GM12878 (cell line): ENCODE measurements at regions not wholly inside any gene's neighbourhood (a gene's known extent, or its start where the extent isn't known, plus 50 kb on each side); places are given as distances from the start of the nearest gene placed in this dataset.

Experiments used
- CBFB ChIP-seq: IDR thresholded peaks from 2 replicates; pipeline ENCODE4 v1.6.1; 2016; ENCODE audit warnings: antibody characterized with exemption, low read depth
- CREM ChIP-seq: IDR thresholded peaks from 2 replicates; pipeline ENCODE4 v1.6.1; 2014; ENCODE audit warnings: antibody characterized with exemption, low read depth
- CTCF ChIP-seq, 3 experiments: IDR thresholded peaks in 2 of 3; conservative IDR thresholded peaks in 1 of 3; 2 replicates each; pipeline ENCODE4 v1.5.1; 2011; ENCODE audit warnings: low read depth in 3 of 3, low read length in 3 of 3, mild to moderate bottlenecking in 3 of 3, control low read depth in 2 of 3, moderate library complexity in 2 of 3, inconsistent platforms in 1 of 3, mixed read lengths in 1 of 3; ENCODE audit not compliant: control insufficient read depth in 2 of 3, insufficient read depth in 1 of 3; ENCODE audit errors: extremely low read depth in 1 of 3
- EGR1 ChIP-seq, 2 experiments: IDR thresholded peaks; 1 replicate in 1 of 2; 2 replicates in 1 of 2; pipeline ENCODE4 v1.6.1; 2011 to 2012; ENCODE audit warnings: low read depth in 2 of 2, low read length in 2 of 2, borderline replicate concordance in 1 of 2, mild to moderate bottlenecking in 1 of 2, moderate library complexity in 1 of 2
- ETV6 ChIP-seq, 2 experiments: fragments of 450-650 bp in 1 of 2; IDR thresholded peaks in 1 of 2; conservative IDR thresholded peaks in 1 of 2; 2 replicates each; pipeline ENCODE4 v1.6.1; 2014; ENCODE audit warnings: antibody characterized with exemption in 1 of 2, borderline replicate concordance in 1 of 2, low read depth in 1 of 2, mild to moderate bottlenecking in 1 of 2, moderate library complexity in 1 of 2
- SP1 ChIP-seq: IDR thresholded peaks from one replicate; pipeline ENCODE4 v1.6.1; 2011; ENCODE audit warnings: low read depth, low read length
- YY1 ChIP-seq: IDR thresholded peaks from 2 replicates; pipeline ENCODE4 v1.6.1; 2011; ENCODE audit warnings: low read depth, mild to moderate bottlenecking, low read length
- TF ChIP-seq, protein P1 (sequence below): IDR thresholded peaks from 2 replicates; pipeline ENCODE4 v1.6.1; 2012; ENCODE audit warnings: low read depth, low read length, improper control_type of control experiment

DNA sequence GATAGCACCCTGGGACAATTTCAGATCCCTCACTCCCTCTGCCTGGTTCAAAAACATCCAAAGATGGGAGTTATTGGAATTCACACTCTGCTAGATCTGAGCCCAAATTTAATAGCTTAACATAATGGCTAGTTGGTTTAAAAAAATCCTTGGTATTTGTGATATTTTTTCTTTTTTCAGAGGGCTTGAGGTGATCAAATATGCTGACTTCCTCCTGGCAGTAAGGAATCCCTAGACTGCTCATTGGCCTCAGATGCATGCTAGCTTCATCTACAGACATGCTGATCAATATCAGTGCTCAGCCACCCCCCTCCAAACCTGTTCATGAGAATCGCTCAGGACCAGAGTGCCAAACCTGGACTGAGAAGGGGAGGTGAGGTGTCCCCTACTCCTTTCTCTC is 74.7 kb upstream of the PLPP4 start:
- no peak for TF ChIP-seq CTCF (IDR thresholded peaks at IDR 0.05 in 2 of 3, conservative IDR thresholded peaks at IDR 0.05 in 1 of 3; ENCODE audit: control insufficient read depth in 2 of 3, extremely low read depth in 1 of 3, insufficient read depth in 1 of 3, low read depth in 3 of 3, low read length in 3 of 3)
- no peak for TF ChIP-seq EGR1 (IDR thresholded peaks at IDR 0.05; ENCODE audit: borderline replicate concordance in 1 of 2, low read depth in 2 of 2, low read length in 2 of 2)
- TF ChIP-seq CBFB, result no peak
- no peak for TF ChIP-seq SP1
- TF ChIP-seq, protein P1, sequence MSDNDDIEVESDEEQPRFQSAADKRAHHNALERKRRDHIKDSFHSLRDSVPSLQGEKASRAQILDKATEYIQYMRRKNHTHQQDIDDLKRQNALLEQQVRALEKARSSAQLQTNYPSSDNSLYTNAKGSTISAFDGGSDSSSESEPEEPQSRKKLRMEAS, result no peak
- TF ChIP-seq ETV6 (conservative IDR thresholded peaks at IDR 0.05 in 1 of 2, IDR thresholded peaks at IDR 0.05 in 1 of 2; ENCODE audit: borderline replicate concordance in 1 of 2, low read depth in 1 of 2), result no peak
- no peak for TF ChIP-seq CREM
- no peak for TF ChIP-seq YY1
